ENCODE measurements at regions not wholly inside any gene's neighbourhood (a gene's known extent, or its start where the extent isn't known, plus 50 kb on each side); places are given as distances from the start of the nearest gene placed in this dataset.

DNA sequence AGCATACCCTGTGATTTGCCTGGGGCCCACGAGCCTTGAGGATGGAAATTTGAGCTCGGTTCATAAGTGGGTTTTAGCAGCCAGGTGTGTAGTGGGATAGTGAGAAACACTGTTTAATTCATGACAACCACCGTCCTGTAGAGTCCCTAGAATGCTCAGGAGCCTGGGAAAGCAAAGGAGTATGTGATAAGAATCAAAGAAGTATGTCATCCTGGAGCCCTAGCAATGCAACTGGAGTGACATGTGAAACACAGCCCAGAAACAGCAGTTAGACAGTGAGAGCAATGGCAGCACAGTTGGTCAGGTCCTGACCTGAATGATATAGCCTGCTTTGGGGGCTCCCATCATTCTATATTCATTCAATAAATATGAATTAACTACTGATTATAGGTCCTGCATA is 161.2 kb upstream of the ECI2 start:
- TF ChIP-seq POLR2AphosphoS5 (IDR thresholded peaks at IDR 0.05; ENCODE audit: borderline replicate concordance, low read depth, low read length) = no peak
- no peak for TF ChIP-seq FOXP2 (optimal IDR thresholded peaks at IDR 0.05; ENCODE audit: control extremely low read depth, extremely low read length, insufficient read depth)

Data from SK-N-MC (cell line).